NCI-H1694 treated with DMSO at 0.1 percent for 48 hours (cell line): ENCODE measurements at regions not wholly inside any gene's neighbourhood (a gene's known extent, or its start where the extent isn't known, plus 50 kb on each side); places are given as distances from the start of the nearest gene placed in this dataset.
"Not testable (repeated sequence)": the region's sequence is repeated elsewhere in the genome, so short reads cannot be mapped to it uniquely, and the experiment has no call there.

Source experiments
- DNase-seq: peaks from one replicate; lab custom pipeline; 2025; lab: John Stamatoyannopoulos, UW

- DNase-seq, result not testable (repeated sequence)
Measured at GRCh38 chrX:124181515-124181914, 150.9 kb upstream of the TEX13D start.

GRCh38 chrX:124190440-124190839 lies 142.0 kb upstream of the TEX13D start:
- DNase-seq, result no peak

GRCh38 chrX:124194199-124194598 lies 138.3 kb upstream of the TEX13D start:
- no peak for DNase-seq

- no peak for DNase-seq
Measured at GRCh38 chrX:124194901-124195300, 137.6 kb upstream of the TEX13D start.

- DNase-seq, result no peak
Measured at GRCh38 chrX:124203311-124203710, 129.1 kb upstream of the TEX13D start.

- no peak for DNase-seq
Measured at GRCh38 chrX:124208660-124209059, 123.8 kb upstream of the TEX13D start.

GRCh38 chrX:124209792-124210576 lies 122.5 kb upstream of the TEX13D start:
- DNase-seq, result no peak

GRCh38 chrX:124211312-124211942 lies 121.0 kb upstream of the TEX13D start:
- peak; percentile 48 for DNase-seq

GRCh38 chrX:124212622-124213021 lies 119.8 kb upstream of the TEX13D start:
- DNase-seq, result no peak

GRCh38 chrX:124215786-124216185 lies 116.7 kb upstream of the TEX13D start:
- DNase-seq, result no peak

GRCh38 chrX:124216396-124217115 lies 115.9 kb upstream of the TEX13D start:
- DNase-seq, result no peak

GRCh38 chrX:124217304-124218251 lies 114.9 kb upstream of the TEX13D start:
- DNase-seq, result no peak

- DNase-seq, result no peak
Measured at GRCh38 chrX:124223524-124223923, 108.9 kb upstream of the TEX13D start.

- DNase-seq, result no peak
Measured at GRCh38 chrX:124224528-124224927, 107.9 kb upstream of the TEX13D start.

- no peak for DNase-seq
Measured at GRCh38 chrX:124226129-124226528, 106.3 kb upstream of the TEX13D start.

GRCh38 chrX:124228849-124229248 lies 103.6 kb upstream of the TEX13D start:
- no peak for DNase-seq

- DNase-seq, result no peak
Measured at GRCh38 chrX:124229374-124229773, 103.1 kb upstream of the TEX13D start.

GRCh38 chrX:124230655-124231450 lies 101.6 kb upstream of the TEX13D start:
- no peak for DNase-seq

- DNase-seq, result no peak
Measured at GRCh38 chrX:124231451-124231759, 101.1 kb upstream of the TEX13D start.

- DNase-seq, result no peak
Measured at GRCh38 chrX:124232523-124233201, 99.8 kb upstream of the TEX13D start.

GRCh38 chrX:124234348-124234747 lies 98.1 kb upstream of the TEX13D start:
- DNase-seq, result no peak
